Inferior parietal cortex (tissue), 1 donor: ENCODE measurements at regions not wholly inside any gene's neighbourhood (a gene's known extent, or its start where the extent isn't known, plus 50 kb on each side); places are given as distances from the start of the nearest gene placed in this dataset.
A peak's percentile ranks its signal among the peaks of the same experiment; 100 is the strongest.

Experiments used
- DNase-seq: peaks from one replicate; pipeline ENCODE4 v3.0.0-alpha.2; 2016; ENCODE audit errors: extremely low spot score

- DNase-seq = no peak
These were observed 420.7 kb downstream of the INSC start for GRCh38 chr11:15535414-15535813.

GRCh38 chr11:15536438-15536837 is 421.7 kb downstream of the INSC start:
- no peak for DNase-seq

- no peak for DNase-seq
These were observed 424.9 kb downstream of the INSC start for GRCh38 chr11:15539645-15540044.

- no peak for DNase-seq
These were observed 426.4 kb downstream of the INSC start for GRCh38 chr11:15541079-15541478.

GRCh38 chr11:15544353-15544752 is 429.6 kb downstream of the INSC start:
- no peak for DNase-seq

- DNase-seq = no peak
These were observed 433.0 kb downstream of the INSC start for GRCh38 chr11:15547685-15548084.

- no peak for DNase-seq
These were observed 437.5 kb downstream of the INSC start for GRCh38 chr11:15551901-15552851.

GRCh38 chr11:15555161-15555560 is 440.4 kb downstream of the INSC start:
- no peak for DNase-seq

- DNase-seq = no peak
These were observed 442.9 kb downstream of the INSC start for GRCh38 chr11:15557457-15558230.

GRCh38 chr11:15558513-15559181 is 443.9 kb downstream of the INSC start:
- no peak for DNase-seq

GRCh38 chr11:15560689-15561467 is 446.2 kb downstream of the INSC start:
- DNase-seq = no peak

- no peak for DNase-seq
These were observed 447.5 kb downstream of the INSC start for GRCh38 chr11:15562230-15562629.

- no peak for DNase-seq
These were observed 448.3 kb downstream of the INSC start for GRCh38 chr11:15563054-15563453.

- no peak for DNase-seq
These were observed 451.2 kb downstream of the INSC start for GRCh38 chr11:15565880-15566279.

GRCh38 chr11:15568440-15568839 is 453.7 kb downstream of the INSC start:
- DNase-seq = no peak

GRCh38 chr11:15569305-15570025 is 454.7 kb downstream of the INSC start:
- peak; percentile 13 for DNase-seq

- DNase-seq = no peak
These were observed 460.7 kb downstream of the INSC start for GRCh38 chr11:15575409-15575808.

- DNase-seq = no peak
These were observed 462.0 kb downstream of the INSC start for GRCh38 chr11:15576769-15577168.

- DNase-seq = no peak
These were observed 462.8 kb downstream of the INSC start for GRCh38 chr11:15577519-15577918.

- no peak for DNase-seq
These were observed 464.7 kb downstream of the INSC start for GRCh38 chr11:15579287-15580001.
